ENCODE measurements at regions not wholly inside any gene's neighbourhood (a gene's known extent, or its start where the extent isn't known, plus 50 kb on each side); places are given as distances from the start of the nearest gene placed in this dataset.

- TF ChIP-seq CTCF (IDR thresholded peaks at IDR 0.05) (no peak), POLR2A (IDR thresholded peaks at IDR 0.05) (no peak), POLR2AphosphoS5 (IDR thresholded peaks at IDR 0.05; ENCODE audit: insufficient read depth in 1 of 2, low read depth in 1 of 2) (no peak)
Measured at GRCh38 chr6:3510617-3511016, 53.8 kb upstream of the SLC22A23 start.
